Breast epithelium (tissue), 4 donors: ENCODE measurements at regions not wholly inside any gene's neighbourhood (a gene's known extent, or its start where the extent isn't known, plus 50 kb on each side); places are given as distances from the start of the nearest gene placed in this dataset.

Source experiments
- DNase-seq, 2 donors: peaks; one replicate each; pipeline ENCODE4 v3.0.0-alpha.2; 2019; ENCODE audit warnings: low spot score in 2 of 2
- H3K27ac ChIP-seq, 2 donors: fragments of 200-600 bp; sonication (generic) in 1 of 2; one replicate each; pipeline ENCODE4 v1.5.1; 2016 to 2019; ENCODE audit warnings: mild to moderate bottlenecking in 1 of 2
- H3K27me3 ChIP-seq, 2 donors: fragments of 200-600 bp; sonication (generic) in 1 of 2; one replicate each; pipeline versions ENCODE4 v1.5.1 to v1.6.0; 2017 to 2019; ENCODE audit warnings: control low read depth in 1 of 2, mild to moderate bottlenecking in 1 of 2
- H3K36me3 ChIP-seq: fragments of 200-600 bp; one replicate; pipeline ENCODE4 v1.5.1; 2019
- H3K4me1 ChIP-seq, 2 donors: fragments of 200-600 bp; sonication (generic); one replicate each; pipeline ENCODE4 v1.5.1; 2016 to 2019; ENCODE audit warnings: control low read depth in 1 of 2
- H3K4me3 ChIP-seq, 3 donors: fragments of 200-600 bp; sonication (generic); 1 replicate in 2 of 3; 2 replicates in 1 of 3; pipeline ENCODE4 v1.5.1; 2016 to 2019; ENCODE audit warnings: mild to moderate bottlenecking in 3 of 3, moderate library complexity in 2 of 3
- H3K9me3 ChIP-seq, 2 donors: fragments of 200-600 bp; sonication (generic) in 1 of 2; one replicate each; pipeline ENCODE4 v1.5.1; 2016 to 2019; ENCODE audit warnings: control low read depth in 1 of 2
- CTCF ChIP-seq, 3 donors: fragments of 450-650 bp; IDR thresholded peaks; one replicate each; pipeline ENCODE4 v1.5.1; 2016 to 2017; ENCODE audit warnings: antibody characterized with exemption in 3 of 3, mild to moderate bottlenecking in 3 of 3, moderate library complexity in 3 of 3
- POLR2A ChIP-seq: fragments of 450-650 bp; IDR thresholded peaks from one replicate; pipeline ENCODE4 v1.6.1; 2016; ENCODE audit warnings: antibody characterized with exemption, mild to moderate bottlenecking, moderate library complexity
- POLR2AphosphoS5 ChIP-seq, 3 donors: sonication (generic); formaldehyde crosslinking; IDR thresholded peaks; one replicate each; pipeline ENCODE4 v1.6.1; 2017; ENCODE audit warnings: antibody characterized with exemption in 3 of 3
- intact Hi-C: fragments of 100-400 bp; cut with DNase I; formaldehyde crosslinking; loops from one replicate; pipeline ENCODE4 v1.15.1; 2023; ENCODE audit warnings: low total_unique reads

GRCh38 chr11:109998921-109999320 is 94.3 kb upstream of the ZC3H12C start:
- Histone ChIP-seq H3K9me3 (no peaks in the 10 kb centered on the region), H3K27me3 (no peaks in the 10 kb centered on the region), H3K4me3 (no peak overlapping the region), H3K4me1 (no peaks in the 10 kb centered on the region), H3K36me3 (no peaks in the 10 kb centered on the region), H3K27ac (no peak overlapping the region)
- intact Hi-C loops: no loop called here
- no peak for DNase-seq
- TF ChIP-seq POLR2AphosphoS5 (IDR thresholded peaks at IDR 0.05) (no peak), POLR2A (no peak), CTCF (IDR thresholded peaks at IDR 0.05) (no peak)

- H3K4me1 ChIP-seq: no peaks in the 10 kb centered on the region
- intact Hi-C loops: no loop called here
- DNase-seq: no peak
- no peak overlapping the region for H3K27ac ChIP-seq
- H3K36me3 ChIP-seq: no peaks in the 10 kb centered on the region
- no peak overlapping the region for H3K4me3 ChIP-seq
- TF ChIP-seq POLR2A: no peak
- TF ChIP-seq CTCF (IDR thresholded peaks at IDR 0.05): no peak
- no peaks in the 10 kb centered on the region for H3K27me3 ChIP-seq
- H3K9me3 ChIP-seq: no peaks in the 10 kb centered on the region
Observed at GRCh38 chr11:110000031-110000502, 93.1 kb upstream of the ZC3H12C start.

GRCh38 chr11:110000850-110001249 is 92.3 kb upstream of the ZC3H12C start:
- no peak for DNase-seq
- H3K4me1 ChIP-seq: no peaks in the 10 kb centered on the region
- no peaks in the 10 kb centered on the region for H3K36me3 ChIP-seq
- H3K9me3 ChIP-seq: no peaks in the 10 kb centered on the region
- intact Hi-C loops: no loop called here
- H3K4me3 ChIP-seq: no peak overlapping the region
- no peak overlapping the region for H3K27ac ChIP-seq
- H3K27me3 ChIP-seq: no peaks in the 10 kb centered on the region
- TF ChIP-seq CTCF (IDR thresholded peaks at IDR 0.05) (no peak), POLR2AphosphoS5 (IDR thresholded peaks at IDR 0.05) (no peak), POLR2A (no peak)

GRCh38 chr11:110003426-110003825 is 89.8 kb upstream of the ZC3H12C start:
- no peak for TF ChIP-seq POLR2AphosphoS5 (IDR thresholded peaks at IDR 0.05)
- TF ChIP-seq POLR2A: no peak
- no peak for TF ChIP-seq CTCF (IDR thresholded peaks at IDR 0.05)
- intact Hi-C loops: no loop called here

GRCh38 chr11:110011595-110011994 is 81.6 kb upstream of the ZC3H12C start:
- Histone ChIP-seq H3K27ac (no peak overlapping the region), H3K9me3 (peaks cover 0 to 11% of the 10 kb centered on the region in 2 donors), H3K36me3 (no peaks in the 10 kb centered on the region), H3K4me3 (no peak overlapping the region), H3K27me3 (no peaks in the 10 kb centered on the region), H3K4me1 (no peaks in the 10 kb centered on the region)
- intact Hi-C loops: no loop called here
- TF ChIP-seq POLR2A: no peak
- no peak for TF ChIP-seq CTCF (IDR thresholded peaks at IDR 0.05)
- no peak for TF ChIP-seq POLR2AphosphoS5 (IDR thresholded peaks at IDR 0.05)
- no peak for DNase-seq

More at GRCh38 chr11:110003426-110003825, 89.8 kb upstream of the ZC3H12C start:
- no peak overlapping the region for H3K27ac ChIP-seq
- H3K4me3 ChIP-seq: no peak overlapping the region
- no peaks in the 10 kb centered on the region for H3K4me1 ChIP-seq
- H3K9me3 ChIP-seq: no peaks in the 10 kb centered on the region
- no peaks in the 10 kb centered on the region for H3K36me3 ChIP-seq
- no peaks in the 10 kb centered on the region for H3K27me3 ChIP-seq
- DNase-seq: no peak
